ENCODE measurements at regions not wholly inside any gene's neighbourhood (a gene's known extent, or its start where the extent isn't known, plus 50 kb on each side); places are given as distances from the start of the nearest gene placed in this dataset.

DNA sequence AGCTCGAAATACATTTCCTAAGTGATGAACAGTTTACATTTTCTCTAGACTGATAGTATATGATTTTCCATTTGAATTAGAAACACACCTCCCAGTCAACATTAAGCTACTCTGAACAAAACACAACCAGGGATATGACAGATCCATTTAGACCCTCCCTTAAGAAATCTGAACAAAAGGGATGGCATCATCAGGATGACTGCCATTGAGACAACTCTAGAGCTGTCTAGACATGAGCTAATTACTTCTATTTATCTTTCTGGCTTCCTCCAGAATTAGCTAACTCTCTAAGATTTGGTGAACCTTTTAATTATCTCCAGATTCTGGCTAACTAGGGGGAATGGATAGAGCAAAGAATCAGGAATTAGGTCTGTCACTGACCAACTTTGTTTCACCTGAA, 92.9 kb upstream of the IGF1 start:
- DNase-seq: no peak

DNA sequence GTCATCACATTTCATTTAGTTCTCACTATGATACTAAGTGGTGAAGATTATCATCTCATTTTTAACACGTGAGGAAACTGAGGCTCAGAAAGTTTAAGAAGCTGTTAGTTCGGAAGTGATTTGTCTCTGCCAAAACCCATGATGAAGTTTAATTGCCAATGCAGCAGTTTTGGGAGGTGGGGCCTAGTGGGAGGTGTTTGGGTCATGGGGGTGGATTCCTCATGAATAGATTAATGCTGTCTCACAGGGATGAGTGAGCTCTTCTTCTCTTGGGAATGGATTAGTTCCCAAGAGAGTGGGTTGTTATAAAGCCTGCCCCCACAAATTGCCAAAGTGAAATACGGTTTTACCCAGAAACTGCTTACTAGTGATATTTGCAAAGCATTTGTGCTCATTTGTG, 91.5 kb upstream of the IGF1 start:
- DNase-seq: no peak

DNA sequence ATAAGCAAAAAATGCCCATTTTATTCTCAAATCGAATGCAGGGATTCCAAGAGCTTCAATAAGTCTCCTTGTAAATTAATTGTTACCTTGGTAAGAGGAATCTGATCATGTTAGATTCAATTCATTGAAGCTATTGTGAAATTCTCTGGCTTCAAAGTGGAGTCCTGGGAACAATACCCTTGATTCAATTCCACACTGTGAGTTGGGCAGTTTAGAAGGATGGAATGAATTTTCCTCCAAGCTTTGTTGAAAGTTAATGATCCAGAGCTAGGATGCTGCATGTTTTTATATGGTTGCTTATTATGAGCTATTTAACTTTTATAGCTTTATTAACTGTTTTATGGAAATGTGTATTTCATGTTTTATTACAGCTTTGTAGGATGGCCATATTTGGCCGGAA, 89.9 kb upstream of the IGF1 start:
- DNase-seq: no peak

DNA sequence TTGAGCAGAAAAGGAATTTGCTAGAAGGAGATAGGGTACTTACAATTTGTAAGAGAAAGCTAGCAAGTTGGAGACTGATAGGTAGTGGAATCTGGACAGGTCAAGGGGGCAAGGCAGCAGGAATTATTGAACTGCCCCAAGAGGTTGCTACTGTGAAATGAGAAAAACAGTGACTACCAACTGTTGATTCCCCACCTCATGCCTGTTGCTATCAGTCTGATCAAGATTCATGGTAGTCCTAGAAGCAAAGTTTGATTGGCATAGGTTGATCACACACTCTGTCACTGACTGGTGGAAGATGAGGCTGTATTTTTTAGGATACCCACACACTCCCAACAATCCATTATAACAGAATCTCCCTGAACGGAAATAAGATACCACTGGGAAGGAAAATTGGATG, 89.4 kb upstream of the IGF1 start:
- no peak for DNase-seq

DNA sequence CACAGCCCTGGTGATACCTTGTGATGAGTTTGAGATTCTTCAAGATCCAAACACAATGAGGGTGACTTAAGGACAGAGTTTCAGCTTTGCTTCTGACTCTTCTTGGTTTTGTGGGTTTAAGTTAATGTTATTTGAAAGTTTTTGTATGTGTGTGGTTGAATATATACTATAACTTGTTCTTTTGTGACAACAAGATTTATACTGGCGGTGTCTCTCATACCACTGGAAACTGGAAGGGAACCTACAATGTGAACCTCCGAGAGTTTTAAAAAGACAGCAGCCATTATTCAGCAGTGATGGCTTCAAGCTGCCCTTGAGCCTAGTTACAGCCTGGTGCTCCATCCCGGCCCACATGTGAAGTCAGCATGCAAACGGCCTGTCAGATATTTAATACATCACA, 87.9 kb upstream of the IGF1 start:
- no peak for DNase-seq

DNA sequence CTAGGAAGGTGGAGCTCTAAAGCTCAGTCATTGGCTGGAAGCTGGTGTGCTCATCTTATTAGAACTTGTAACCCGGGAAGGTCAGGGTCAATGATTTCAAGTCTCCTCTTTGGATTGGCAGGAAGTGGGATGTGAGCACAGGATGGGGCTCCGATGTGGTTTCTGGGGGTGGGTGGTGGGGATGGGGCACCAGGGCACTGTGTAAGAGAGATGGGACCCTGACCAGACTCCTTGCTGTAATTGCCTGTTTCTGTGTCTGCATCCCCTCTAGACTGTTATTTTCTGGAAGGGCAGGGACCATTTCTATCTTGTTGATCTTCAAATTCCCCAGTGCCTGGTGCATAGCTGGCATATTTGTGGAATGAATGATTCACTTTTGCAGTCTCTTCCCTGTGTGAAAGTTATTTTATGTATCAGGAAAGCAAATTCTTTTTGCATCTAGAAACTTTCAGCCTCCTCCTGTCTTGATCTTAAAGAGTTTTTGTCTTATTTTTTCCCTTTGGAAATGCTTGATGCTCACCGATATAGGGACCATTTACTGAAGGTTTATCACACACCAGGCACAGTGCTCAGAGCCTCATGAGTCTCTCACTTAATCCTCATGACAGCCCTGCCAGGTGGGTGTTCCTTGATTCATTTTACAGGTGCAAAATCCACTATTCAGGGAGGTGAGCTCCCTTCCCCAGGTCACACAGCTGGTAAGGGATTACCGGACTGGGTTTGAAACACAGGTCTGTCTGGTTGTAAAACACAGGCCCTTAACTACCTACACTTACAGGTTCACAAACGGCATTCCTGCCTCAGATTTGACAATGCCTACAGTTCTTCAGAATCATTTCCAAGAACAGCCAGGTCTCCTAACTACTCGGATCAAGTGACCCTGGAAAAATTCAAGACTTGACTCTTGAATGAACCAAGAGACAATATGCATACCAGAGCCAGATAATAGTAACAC, 86.9 kb upstream of the IGF1 start:
- no peak for DNase-seq

DNA sequence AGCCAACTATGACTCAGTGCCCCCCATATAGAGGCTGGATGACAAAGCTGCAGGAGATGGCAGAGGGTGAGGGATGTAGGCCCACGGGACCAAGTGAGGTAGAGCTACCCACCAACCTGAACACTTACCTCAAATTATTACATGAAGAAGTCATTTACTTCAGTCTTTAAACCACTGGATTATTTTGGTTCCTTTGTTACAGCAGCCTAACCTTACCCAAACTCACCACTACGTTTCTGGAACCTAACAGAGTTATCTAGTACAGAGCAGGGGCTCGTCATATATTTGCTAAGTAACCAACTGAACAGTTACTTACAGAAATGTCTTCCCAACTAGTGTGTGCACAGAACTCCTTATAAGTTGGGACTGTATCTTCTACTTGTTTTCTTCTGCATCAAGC, 85.2 kb upstream of the IGF1 start:
- DNase-seq: no peak

DNA sequence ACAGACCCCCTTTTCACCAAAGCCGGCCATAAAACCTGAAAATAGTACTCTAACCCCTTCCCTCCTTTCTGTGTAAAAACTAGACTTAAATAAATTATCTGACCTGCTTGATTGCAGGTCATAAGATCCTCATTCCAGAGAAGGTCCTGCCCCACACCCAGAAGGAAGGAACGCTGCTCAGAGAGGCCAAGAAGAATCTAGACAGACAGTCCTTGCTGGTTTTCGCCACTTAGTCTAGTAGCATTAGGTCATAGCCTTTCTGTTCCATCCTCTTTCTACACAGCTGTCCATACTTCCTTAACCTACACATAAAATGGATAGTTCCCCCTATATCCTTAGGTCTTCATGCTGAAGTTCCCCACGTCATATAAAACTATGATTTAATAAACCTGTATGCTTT, 83.7 kb upstream of the IGF1 start:
- no peak for DNase-seq

DNA sequence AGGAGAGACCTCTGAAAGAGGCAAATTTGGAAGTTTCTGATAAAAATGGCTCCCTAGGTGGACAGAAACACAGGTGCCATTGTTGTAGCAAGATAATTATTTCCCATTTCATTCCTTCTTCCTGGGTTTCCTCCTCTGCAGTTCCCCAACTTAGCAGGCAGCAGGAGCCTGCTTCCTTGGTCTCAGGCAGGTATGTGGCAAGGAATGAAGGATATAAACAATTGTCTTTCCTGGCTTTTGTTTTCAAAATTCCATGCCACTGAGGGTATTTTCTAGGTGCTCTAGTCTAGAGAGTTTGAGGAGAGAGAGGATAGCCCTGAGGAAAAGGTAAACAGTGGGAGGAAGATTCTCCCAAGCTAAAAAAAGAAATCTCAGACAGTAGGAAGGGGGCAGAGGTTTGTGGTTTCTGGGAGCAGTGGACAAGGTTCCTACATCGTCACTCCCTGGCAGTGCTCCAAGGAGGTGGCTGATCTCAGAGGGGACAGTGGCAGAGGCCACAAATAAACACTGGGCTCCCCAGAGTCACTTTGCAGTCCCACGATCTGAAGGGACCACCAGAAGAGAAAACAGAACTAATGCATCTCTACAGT, 82.6 kb upstream of the IGF1 start:
- no peak for DNase-seq

DNA sequence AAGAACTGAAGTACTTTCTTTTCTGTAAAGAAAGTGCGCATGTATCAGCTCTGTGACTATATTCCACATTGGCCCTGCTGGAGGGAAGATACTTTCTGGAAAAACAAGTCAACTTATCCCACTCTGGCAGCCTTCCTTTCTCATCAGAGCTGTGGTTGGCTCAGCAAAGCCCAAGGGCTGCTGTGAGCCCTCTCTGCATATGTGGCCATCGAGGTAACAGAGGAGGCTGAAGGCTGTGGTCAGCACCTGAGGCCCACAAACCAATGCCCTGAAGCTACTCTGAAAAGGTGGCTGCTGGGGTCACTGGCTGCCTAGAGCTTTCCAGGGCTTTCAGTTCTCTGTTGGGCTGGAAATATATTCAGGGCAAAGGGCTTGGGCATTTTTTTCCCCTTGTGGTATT, 70.8 kb upstream of the IGF1 start:
- no peak for DNase-seq

DNA sequence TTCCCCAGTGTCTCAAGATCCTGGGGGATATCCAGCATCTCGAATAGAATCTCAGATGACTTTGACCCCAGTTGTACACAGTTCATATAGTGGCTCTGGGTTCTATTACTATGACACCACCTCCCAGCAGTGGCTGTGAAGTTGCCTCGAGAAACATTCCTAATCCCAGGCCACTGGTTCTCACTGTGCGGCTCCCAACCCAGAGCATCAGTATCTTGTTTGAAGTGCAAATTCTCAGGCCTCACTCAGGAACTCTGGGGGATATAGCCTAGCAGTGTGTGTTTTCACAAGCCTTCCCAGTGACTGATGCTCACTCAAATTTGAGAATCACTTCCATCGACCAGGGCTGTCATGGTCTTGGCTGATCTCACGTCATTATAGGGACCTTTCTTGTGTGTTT, 69.3 kb upstream of the IGF1 start:
- no peak for DNase-seq

DNA sequence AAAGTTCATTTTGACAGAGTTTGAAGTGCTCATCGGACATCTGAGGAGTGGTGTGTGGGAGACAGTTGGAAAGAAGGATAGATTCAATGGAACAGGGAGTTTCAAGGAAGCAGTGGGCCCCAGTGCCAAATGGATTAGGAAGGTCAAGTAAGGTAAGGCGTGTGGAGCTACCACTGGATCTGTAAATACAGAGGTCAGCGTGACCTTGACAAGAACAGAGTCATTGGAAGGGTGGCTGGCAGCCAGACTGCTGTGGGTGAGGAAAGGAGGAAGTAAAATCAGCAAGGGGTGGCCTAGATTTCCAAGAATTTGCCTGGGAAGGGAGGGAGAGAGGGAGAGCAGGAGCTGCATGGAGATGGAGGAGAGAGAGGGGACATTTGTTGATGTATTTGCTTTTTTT, 68.2 kb upstream of the IGF1 start:
- no peak for DNase-seq

DNA sequence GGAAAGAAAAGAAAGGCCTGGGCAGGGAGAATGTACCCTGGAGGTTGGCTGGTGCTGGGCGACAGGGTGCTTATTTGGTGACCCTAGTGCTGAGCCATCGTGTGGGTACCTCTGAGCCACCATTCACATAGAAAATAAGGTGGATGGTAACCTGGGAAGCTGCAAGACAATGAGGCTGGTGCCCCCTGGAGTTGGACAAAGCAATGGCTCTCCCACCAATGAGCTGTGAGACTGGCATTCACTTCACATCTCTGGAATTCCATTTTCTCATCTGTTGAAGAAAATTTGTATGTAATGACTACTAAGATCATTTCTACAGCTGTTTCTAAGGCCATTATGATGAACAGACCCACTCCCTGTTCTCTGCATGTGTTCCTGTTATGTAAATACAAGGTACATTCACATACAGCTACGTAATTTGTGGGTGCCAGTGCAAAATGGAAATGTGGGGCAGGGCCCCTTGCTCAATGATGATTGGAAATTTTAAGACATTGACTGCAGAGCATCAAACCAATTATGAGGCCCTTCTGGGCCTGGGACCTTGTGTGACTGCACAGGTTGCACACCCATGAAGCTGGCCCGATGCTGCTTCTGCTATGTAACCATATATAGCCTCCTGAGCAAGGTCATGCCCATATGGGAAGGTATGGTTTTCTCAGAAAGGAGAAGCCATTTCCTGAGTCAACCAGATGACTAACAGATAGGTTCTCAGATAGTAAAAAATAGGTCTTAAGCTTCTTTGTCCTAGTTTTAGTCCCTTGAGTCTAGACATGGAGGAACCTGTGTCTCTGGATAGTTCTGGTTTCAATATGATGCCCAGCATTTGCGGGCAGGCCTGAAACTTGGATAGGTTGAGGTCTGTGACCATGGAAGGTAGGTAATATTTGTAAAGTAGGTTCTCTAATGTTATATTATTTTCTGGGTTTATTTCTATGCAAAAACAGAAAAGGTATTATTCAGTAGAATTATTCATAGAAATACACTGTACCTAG, 63.4 kb upstream of the IGF1 start:
- no peak for DNase-seq

DNA sequence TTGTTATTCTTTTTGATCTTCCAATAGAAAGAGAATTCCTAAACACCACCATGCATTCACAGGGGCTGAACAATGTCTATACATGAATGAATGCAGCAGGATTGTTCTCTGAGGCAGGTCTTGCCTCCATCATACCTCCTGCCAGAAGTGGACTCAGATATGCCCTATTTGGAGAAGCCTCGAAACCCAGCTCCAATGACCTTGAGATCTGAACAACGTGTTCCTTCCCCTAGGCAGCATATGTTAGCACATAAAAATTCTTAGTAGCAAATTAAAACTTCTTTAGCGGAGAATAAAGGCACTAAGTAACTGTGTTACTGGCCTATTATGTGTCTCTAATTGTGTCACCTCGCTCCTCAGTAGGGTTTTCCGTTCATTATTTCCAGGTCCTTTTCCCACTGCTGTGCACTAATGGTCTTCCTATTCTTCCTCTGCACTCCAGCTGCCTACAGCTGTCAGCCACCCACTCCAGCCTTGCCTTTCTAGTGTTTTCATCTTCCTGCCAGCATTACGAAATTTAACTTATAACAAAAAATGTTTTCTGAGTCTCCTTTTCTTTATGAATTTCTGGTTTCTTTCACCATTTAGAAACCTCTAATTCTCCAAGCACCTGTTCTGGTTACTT, 62.6 kb upstream of the IGF1 start:
- DNase-seq: no peak

DNA sequence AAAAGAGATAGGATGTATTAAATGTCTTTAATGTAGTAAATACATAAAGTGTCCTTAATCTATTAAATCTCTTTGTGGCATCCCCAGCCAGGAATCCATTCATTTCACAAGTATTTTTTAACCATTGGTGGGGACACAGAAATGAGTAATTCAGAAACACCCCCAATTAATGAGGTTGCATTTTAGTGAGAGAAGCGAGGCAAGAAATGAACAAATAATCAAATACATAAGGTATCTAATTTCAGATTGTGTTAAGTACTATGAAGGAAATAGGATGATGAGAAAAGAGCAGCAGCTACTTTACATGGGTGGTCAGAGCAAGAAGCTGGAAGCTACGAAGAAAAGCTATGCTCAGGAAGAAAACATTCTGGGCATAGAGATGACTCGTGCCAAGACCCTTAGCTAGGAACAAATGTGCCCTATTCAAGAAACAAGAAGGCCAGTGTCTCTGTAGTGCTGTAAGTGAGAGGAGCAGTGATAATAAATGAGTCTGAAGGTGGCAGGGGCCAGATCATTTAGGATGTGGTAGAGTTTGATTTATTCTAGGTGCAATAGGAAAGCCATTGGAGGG, 60.5 kb upstream of the IGF1 start:
- DNase-seq: no peak

DNA sequence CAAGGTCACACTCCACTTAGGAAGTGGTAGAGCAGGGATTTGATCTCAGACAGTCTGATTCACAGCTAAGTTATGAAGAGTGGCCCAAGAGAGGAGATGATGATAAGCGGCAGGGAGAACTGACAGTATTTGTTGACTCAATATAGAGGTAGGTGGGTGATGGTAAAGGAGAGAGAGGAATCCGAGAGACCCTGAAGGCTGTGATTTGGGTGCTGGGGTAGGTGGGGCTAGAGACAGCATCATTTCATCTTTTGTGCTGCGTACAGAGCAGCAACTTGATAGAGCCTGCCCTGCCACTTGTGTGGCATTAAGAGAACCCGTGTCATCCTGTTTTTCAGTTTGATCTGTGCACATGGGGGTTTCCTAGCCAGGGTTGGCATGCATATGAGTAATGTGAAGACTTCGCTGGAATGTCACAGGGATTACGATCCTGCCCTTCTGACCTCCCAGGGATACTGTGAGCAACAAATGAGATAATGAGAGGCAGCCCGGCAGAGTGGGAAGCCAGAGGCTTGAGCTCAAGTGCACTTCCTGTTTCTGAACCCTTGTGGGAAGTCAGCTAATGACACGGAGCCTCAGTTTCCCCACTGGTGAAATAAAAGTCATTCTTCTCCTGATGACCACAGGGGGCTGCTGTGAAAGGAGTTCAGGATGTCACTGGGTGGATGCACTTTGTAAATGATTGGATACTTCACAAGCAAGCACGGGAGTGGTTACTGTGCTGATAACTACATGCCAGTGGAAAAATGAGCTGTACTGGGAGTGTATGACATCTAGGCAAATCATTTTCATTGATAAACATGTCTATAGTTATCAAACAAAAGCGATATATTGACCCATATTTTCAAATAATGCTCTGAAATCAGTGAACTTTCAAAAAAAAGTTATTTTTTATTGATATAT, 59.5 kb upstream of the IGF1 start:
- no peak for DNase-seq

DNA sequence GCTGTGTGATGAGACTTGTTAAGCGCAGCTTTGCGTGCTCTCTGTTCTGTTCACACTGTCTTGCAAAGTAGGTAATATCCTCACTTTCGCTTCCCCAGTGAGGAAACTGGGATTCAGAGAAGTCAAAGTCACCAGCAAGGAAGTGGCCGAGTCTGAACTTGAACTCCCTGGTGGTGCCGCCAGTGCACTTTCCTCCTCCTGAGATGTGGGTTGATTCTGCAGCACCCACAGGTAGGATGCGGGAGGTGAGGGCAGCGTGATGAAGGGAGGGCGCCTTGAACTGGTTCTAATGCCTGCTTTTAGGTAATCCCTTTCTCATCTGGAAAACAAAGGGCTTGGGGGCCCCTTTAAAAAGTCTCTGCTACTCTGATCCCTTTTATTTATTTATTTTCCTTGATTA, 54.9 kb upstream of the IGF1 start:
- DNase-seq: no peak

DNA sequence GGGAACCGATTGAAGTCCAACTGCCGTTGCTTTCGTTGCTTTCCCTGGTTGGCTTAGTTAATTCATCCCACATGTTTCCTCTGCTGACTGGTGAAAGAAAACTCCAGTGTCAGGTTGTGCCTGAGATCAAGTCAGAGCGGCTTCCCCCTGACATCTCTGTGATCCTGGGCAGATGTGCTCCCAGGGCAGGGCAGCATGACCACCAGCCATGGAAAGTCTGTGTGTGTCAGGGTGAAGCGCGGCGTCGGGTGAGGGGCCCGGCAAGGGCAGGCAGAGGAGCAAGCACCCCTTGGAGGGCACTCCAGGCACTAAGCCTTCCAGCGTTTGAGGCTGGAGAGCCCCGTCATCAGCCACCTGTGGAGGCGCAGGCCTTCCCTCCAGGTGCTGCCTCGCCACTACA, 54.5 kb upstream of the IGF1 start:
- DNase-seq: no peak

DNA sequence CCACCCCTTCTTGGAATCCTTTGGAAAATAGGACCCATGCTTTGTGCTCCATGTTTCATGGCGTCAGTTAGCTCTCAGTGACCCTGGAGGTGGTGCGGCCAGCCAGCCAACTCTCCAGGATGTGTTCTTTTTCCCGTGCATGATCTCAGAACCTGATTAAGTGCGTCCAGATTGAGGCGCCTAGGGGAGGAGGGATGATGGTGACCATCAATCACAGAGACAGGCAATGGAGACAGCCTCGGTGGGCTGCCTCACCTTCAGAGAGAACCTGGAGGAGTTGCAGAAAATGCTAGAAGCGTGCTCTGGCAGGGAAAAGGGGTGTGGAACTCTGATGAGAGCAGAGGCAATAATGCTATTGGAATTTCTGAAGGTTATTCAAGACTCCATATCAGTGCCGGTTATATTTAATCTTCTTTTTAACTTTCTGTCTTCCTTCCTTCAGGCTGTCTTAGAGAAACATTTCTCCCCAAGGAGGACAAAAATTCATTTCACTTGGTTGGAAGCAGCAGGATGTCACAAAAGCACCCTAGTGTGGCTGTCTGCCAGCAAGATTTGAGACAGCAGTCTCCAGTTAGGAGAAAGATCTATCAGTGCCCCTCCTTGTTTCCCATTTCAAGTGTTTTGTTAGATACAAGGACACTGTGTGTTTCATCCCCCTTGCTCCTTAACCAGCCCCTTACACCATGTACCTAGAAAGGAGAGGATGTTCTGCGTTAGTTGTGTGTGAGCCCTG, 53.3 kb upstream of the IGF1 start:
- no peak for DNase-seq
